ENCODE measurements at regions not wholly inside any gene's neighbourhood (a gene's known extent, or its start where the extent isn't known, plus 50 kb on each side); places are given as distances from the start of the nearest gene placed in this dataset.

- TF ChIP-seq ZC3H10 (CRISPR knock-in tag; IDR thresholded peaks at IDR 0.05): no peak
- no peak for TF ChIP-seq PPARA (CRISPR knock-in tag; IDR thresholded peaks at IDR 0.05; ENCODE audit: borderline replicate concordance)
- TF ChIP-seq ZNF565 (CRISPR knock-in tag; conservative IDR thresholded peaks at IDR 0.05; ENCODE audit: low read depth): no peak
- TF ChIP-seq ZNF70 (CRISPR knock-in tag; IDR thresholded peaks at IDR 0.05): no peak
- TF ChIP-seq PATZ1 (CRISPR knock-in tag; IDR thresholded peaks at IDR 0.05; ENCODE audit: borderline replicate concordance): no peak
- TF ChIP-seq CREB5 (CRISPR knock-in tag; IDR thresholded peaks at IDR 0.05; ENCODE audit: low read depth): no peak
- no peak for TF ChIP-seq BACH2 (CRISPR knock-in tag; IDR thresholded peaks at IDR 0.05; ENCODE audit: borderline replicate concordance)
- no peak for TF ChIP-seq RARB (CRISPR knock-in tag; IDR thresholded peaks at IDR 0.05)
- no peak for TF ChIP-seq SNAI2 (CRISPR knock-in tag; IDR thresholded peaks at IDR 0.05)
- no peak for TF ChIP-seq TCF4 (CRISPR knock-in tag; IDR thresholded peaks at IDR 0.05; ENCODE audit: borderline replicate concordance)
- TF ChIP-seq CSDC2 (CRISPR knock-in tag; IDR thresholded peaks at IDR 0.05): no peak
- no peak for TF ChIP-seq ESRRG (CRISPR knock-in tag; IDR thresholded peaks at IDR 0.05)
- no peak for TF ChIP-seq ARNTL (CRISPR knock-in tag; IDR thresholded peaks at IDR 0.05; ENCODE audit: borderline replicate concordance, low read depth)
- TF ChIP-seq ZFP30 (CRISPR knock-in tag; IDR thresholded peaks at IDR 0.05): no peak
- no peak for TF ChIP-seq TOX (CRISPR knock-in tag; IDR thresholded peaks at IDR 0.05; ENCODE audit: borderline replicate concordance)
- TF ChIP-seq POU6F1 (CRISPR knock-in tag; IDR thresholded peaks at IDR 0.05; ENCODE audit: borderline replicate concordance, low read depth): no peak
- no peak for ATAC-seq
Observed at GRCh38 chr7:45500257-45500656, 73.9 kb upstream of the ADCY1 start.

GRCh38 chr7:45501791-45502190, 72.4 kb upstream of the ADCY1 start:
- TF ChIP-seq CREB5 (CRISPR knock-in tag; IDR thresholded peaks at IDR 0.05; ENCODE audit: low read depth): no peak
- no peak for TF ChIP-seq PATZ1 (CRISPR knock-in tag; IDR thresholded peaks at IDR 0.05; ENCODE audit: borderline replicate concordance)
- no peak for TF ChIP-seq PPARA (CRISPR knock-in tag; IDR thresholded peaks at IDR 0.05; ENCODE audit: borderline replicate concordance)
- TF ChIP-seq SNAI2 (CRISPR knock-in tag; IDR thresholded peaks at IDR 0.05): no peak
- TF ChIP-seq OSR1 (CRISPR knock-in tag; IDR thresholded peaks at IDR 0.05): no peak
- no peak for TF ChIP-seq ISL1 (CRISPR knock-in tag; IDR thresholded peaks at IDR 0.05)
- no peak for TF ChIP-seq ZNF8 (CRISPR knock-in tag; IDR thresholded peaks at IDR 0.05)
- TF ChIP-seq ZFP30 (CRISPR knock-in tag; IDR thresholded peaks at IDR 0.05): no peak
- TF ChIP-seq CSRNP3 (CRISPR knock-in tag; IDR thresholded peaks at IDR 0.05): no peak
- TF ChIP-seq ZNF70 (CRISPR knock-in tag; IDR thresholded peaks at IDR 0.05): no peak
- ATAC-seq: no peak

- no peak for ATAC-seq
- TF ChIP-seq ZC3H10 (CRISPR knock-in tag; IDR thresholded peaks at IDR 0.05) (no peak), OSR1 (CRISPR knock-in tag; IDR thresholded peaks at IDR 0.05) (no peak), BACH2 (CRISPR knock-in tag; IDR thresholded peaks at IDR 0.05; ENCODE audit: borderline replicate concordance) (no peak), ZFP30 (CRISPR knock-in tag; IDR thresholded peaks at IDR 0.05) (no peak), RARB (CRISPR knock-in tag; IDR thresholded peaks at IDR 0.05) (no peak), ARNTL (CRISPR knock-in tag; IDR thresholded peaks at IDR 0.05; ENCODE audit: borderline replicate concordance, low read depth) (no peak), TCF4 (CRISPR knock-in tag; IDR thresholded peaks at IDR 0.05; ENCODE audit: borderline replicate concordance) (no peak), ZNF565 (CRISPR knock-in tag; conservative IDR thresholded peaks at IDR 0.05; ENCODE audit: low read depth) (no peak), PPARA (CRISPR knock-in tag; IDR thresholded peaks at IDR 0.05; ENCODE audit: borderline replicate concordance) (no peak), CREB5 (CRISPR knock-in tag; IDR thresholded peaks at IDR 0.05; ENCODE audit: low read depth) (no peak), ZNF8 (CRISPR knock-in tag; IDR thresholded peaks at IDR 0.05) (no peak), POU6F1 (CRISPR knock-in tag; IDR thresholded peaks at IDR 0.05; ENCODE audit: borderline replicate concordance, low read depth) (no peak), CSDC2 (CRISPR knock-in tag; IDR thresholded peaks at IDR 0.05) (no peak)
Observed at GRCh38 chr7:45506059-45506458, 68.1 kb upstream of the ADCY1 start.

Data from SK-N-SH treated with all-trans-retinoic acid at 6 μM for 48 hours (cell line).